CD14-positive monocyte (primary cell): ENCODE measurements at regions not wholly inside any gene's neighbourhood (a gene's known extent, or its start where the extent isn't known, plus 50 kb on each side); places are given as distances from the start of the nearest gene placed in this dataset.

Experiments used
- DNase-seq, 3 donors: peaks; one replicate each; pipeline ENCODE4 v3.0.0-alpha.2; 2011 to 2022
- H2AFZ ChIP-seq: 2 replicates; pipeline ENCODE4 v1.6.0; 2012; ENCODE audit warnings: mild to moderate bottlenecking, low read depth, low read length, inconsistent platforms; ENCODE audit not compliant: insufficient read depth, poor library complexity, severe bottlenecking
- H3K27ac ChIP-seq, 2 donors: 1 replicate in 1 of 2; 2 replicates in 1 of 2; pipeline ENCODE4 v1.5.1; 2012 to 2013; ENCODE audit warnings: low read length in 2 of 2, control low read depth in 1 of 2, inconsistent platforms in 1 of 2, low read depth in 1 of 2, mild to moderate bottlenecking in 1 of 2
- H3K27me3 ChIP-seq, 2 donors: one replicate each; pipeline versions ENCODE4 v1.6.0 to v1.6.1; 2011 to 2013; ENCODE audit warnings: low read length in 2 of 2; ENCODE audit not compliant: control insufficient read depth in 2 of 2, insufficient read depth in 2 of 2
- H3K36me3 ChIP-seq, 2 donors: replicated peaks in 1 of 2; 1 replicate in 1 of 2; 2 replicates in 1 of 2; pipeline versions ENCODE4 v1.5.1 to v1.6.1; 2012 to 2013; ENCODE audit warnings: low read length in 2 of 2, control low read depth in 1 of 2, inconsistent platforms in 1 of 2, mild to moderate bottlenecking in 1 of 2; ENCODE audit not compliant: insufficient read depth in 2 of 2, control insufficient read depth in 1 of 2
- H3K4me1 ChIP-seq, 2 donors: 1 replicate in 1 of 2; 2 replicates in 1 of 2; pipeline versions ENCODE4 v1.5.1 to v1.6.1; 2012 to 2013; ENCODE audit warnings: low read length in 2 of 2, control low read depth in 1 of 2, inconsistent platforms in 1 of 2, mild to moderate bottlenecking in 1 of 2, moderate library complexity in 1 of 2; ENCODE audit not compliant: insufficient read depth in 2 of 2, control insufficient read depth in 1 of 2
- H3K4me2 ChIP-seq: replicated peaks from 2 replicates; pipeline ENCODE3; 2012; ENCODE audit warnings: low read length, moderate library complexity, mild to moderate bottlenecking; ENCODE audit not compliant: poor library complexity, severe bottlenecking; ENCODE audit errors: extremely low read depth
- H3K4me3 ChIP-seq, 3 experiments: fragments of 200-600 bp in 1 of 3; sonication (generic) in 1 of 3; replicated peaks in 1 of 3; 1 replicate in 2 of 3; 2 replicates in 1 of 3; pipeline ENCODE4 v1.5.1; 2011 to 2013; ENCODE audit warnings: low read length in 3 of 3, mild to moderate bottlenecking in 3 of 3, control low read depth in 2 of 3, low read depth in 2 of 3, inconsistent platforms in 1 of 3, moderate library complexity in 1 of 3
- H3K79me2 ChIP-seq: 2 replicates; pipeline ENCODE4 v1.6.0; 2012; ENCODE audit warnings: mild to moderate bottlenecking, control low read depth, inconsistent platforms, low read length, moderate library complexity; ENCODE audit not compliant: insufficient read depth
- H3K9ac ChIP-seq: 2 replicates; pipeline ENCODE4 v1.6.0; 2017; ENCODE audit warnings: low read length, mild to moderate bottlenecking; ENCODE audit not compliant: insufficient read depth, poor library complexity, severe bottlenecking
- H3K9me3 ChIP-seq, 2 donors: replicated peaks in 1 of 2; 1 replicate in 1 of 2; 2 replicates in 1 of 2; pipeline versions ENCODE4 v1.5.1 to v1.6.1; 2012 to 2013; ENCODE audit warnings: low read length in 2 of 2, control low read depth in 1 of 2; ENCODE audit not compliant: control insufficient read depth in 1 of 2, insufficient read depth in 1 of 2
- H4K20me1 ChIP-seq: 2 replicates; pipeline ENCODE4 v1.6.0; 2012; ENCODE audit warnings: mild to moderate bottlenecking, low read length, control low read depth, moderate library complexity; ENCODE audit not compliant: insufficient read depth
- H3K27ac Mint-ChIP-seq, 7 donors: one replicate each; pipeline ENCODE4 v1.8.0; 2020; ENCODE audit warnings: mild to moderate bottlenecking in 7 of 7, mixed read lengths in 7 of 7, moderate library complexity in 6 of 7, inconsistent platforms in 2 of 7
- H3K27me3 Mint-ChIP-seq, 3 donors: one replicate each; pipeline ENCODE4 v1.8.0; 2021 to 2022; ENCODE audit warnings: low read depth in 3 of 3, mild to moderate bottlenecking in 3 of 3, mixed read lengths in 3 of 3, moderate library complexity in 3 of 3, inconsistent platforms in 1 of 3
- H3K36me3 Mint-ChIP-seq, 2 donors: one replicate each; pipeline ENCODE4 v1.8.0; 2020; ENCODE audit warnings: mixed read lengths in 2 of 2, inconsistent platforms in 1 of 2, mild to moderate bottlenecking in 1 of 2
- H3K4me1 Mint-ChIP-seq: one replicate; pipeline ENCODE4 v1.8.0; 2020; ENCODE audit warnings: mild to moderate bottlenecking, mixed read lengths
- H3K4me3 Mint-ChIP-seq, 2 donors: one replicate each; pipeline ENCODE4 v1.8.0; 2020; ENCODE audit warnings: mild to moderate bottlenecking in 2 of 2, mixed read lengths in 2 of 2, moderate library complexity in 1 of 2
- H3K9me3 Mint-ChIP-seq, 7 donors: one replicate each; pipeline ENCODE4 v1.8.0; 2020 to 2022; ENCODE audit warnings: mixed read lengths in 7 of 7, mild to moderate bottlenecking in 6 of 7, moderate library complexity in 6 of 7, inconsistent platforms in 2 of 7
- WGBS: methylation state at CpG from one replicate; pipeline ENCODE4 v1.1.5; 2013; ENCODE audit warnings: missing lambda C conversion rate; ENCODE audit not compliant: insufficient coverage; 5-methylcytosine and 5-hydroxymethylcytosine counted together
- intact Hi-C, 2 donors: fragments of 100-400 bp; cut with micrococcal nuclease; formaldehyde crosslinking; loops; one replicate each; pipeline versions ENCODE4 v1.15.0 to v1.15.1; 2023
- TF ChIP-seq, protein P1 (sequence below): fragments of 200-600 bp; IDR thresholded peaks from one replicate; pipeline ENCODE4 v1.8.0; 2022; ENCODE audit warnings: antibody characterized with exemption, mild to moderate bottlenecking

- intact Hi-C loops, result no loop called here
- Mint-ChIP-seq H3K36me3 (no peaks in the 10 kb centered on the region), H3K4me3 (no peak overlapping the region), H3K4me1 (no peaks in the 10 kb centered on the region), H3K27me3 (no peaks in the 10 kb centered on the region), H3K9me3 (peaks cover 0 to 11% (median 7%) of the 10 kb centered on the region in 7 donors), H3K27ac (peak overlapping the region in 1 of 7 donors; percentile 13)
- H3K4me2 ChIP-seq, result no peak overlapping the region
- H3K9ac ChIP-seq, result no peak overlapping the region
- H3K27me3 ChIP-seq, result no peaks in the 10 kb centered on the region
- no peaks in the 10 kb centered on the region for H3K79me2 ChIP-seq
- H2AFZ ChIP-seq, result no peak overlapping the region
- H3K4me1 ChIP-seq, result no peaks in the 10 kb centered on the region
- H3K9me3 ChIP-seq, result peaks cover 0 to 10% of the 10 kb centered on the region in 2 donors
- 92% methylated on average over 14 of the region's 18 CpGs for WGBS
- DNase-seq, result no peak
- TF ChIP-seq, protein P1, sequence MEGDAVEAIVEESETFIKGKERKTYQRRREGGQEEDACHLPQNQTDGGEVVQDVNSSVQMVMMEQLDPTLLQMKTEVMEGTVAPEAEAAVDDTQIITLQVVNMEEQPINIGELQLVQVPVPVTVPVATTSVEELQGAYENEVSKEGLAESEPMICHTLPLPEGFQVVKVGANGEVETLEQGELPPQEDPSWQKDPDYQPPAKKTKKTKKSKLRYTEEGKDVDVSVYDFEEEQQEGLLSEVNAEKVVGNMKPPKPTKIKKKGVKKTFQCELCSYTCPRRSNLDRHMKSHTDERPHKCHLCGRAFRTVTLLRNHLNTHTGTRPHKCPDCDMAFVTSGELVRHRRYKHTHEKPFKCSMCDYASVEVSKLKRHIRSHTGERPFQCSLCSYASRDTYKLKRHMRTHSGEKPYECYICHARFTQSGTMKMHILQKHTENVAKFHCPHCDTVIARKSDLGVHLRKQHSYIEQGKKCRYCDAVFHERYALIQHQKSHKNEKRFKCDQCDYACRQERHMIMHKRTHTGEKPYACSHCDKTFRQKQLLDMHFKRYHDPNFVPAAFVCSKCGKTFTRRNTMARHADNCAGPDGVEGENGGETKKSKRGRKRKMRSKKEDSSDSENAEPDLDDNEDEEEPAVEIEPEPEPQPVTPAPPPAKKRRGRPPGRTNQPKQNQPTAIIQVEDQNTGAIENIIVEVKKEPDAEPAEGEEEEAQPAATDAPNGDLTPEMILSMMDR, result no peak
- no peaks in the 10 kb centered on the region for H3K36me3 ChIP-seq
- no peaks in the 10 kb centered on the region for H4K20me1 ChIP-seq
- no peak overlapping the region for H3K27ac ChIP-seq
- no peak overlapping the region for H3K4me3 ChIP-seq
These were observed 324.8 kb upstream of the C1orf174 start for GRCh38 chr1:4224684-4225467.

DNA sequence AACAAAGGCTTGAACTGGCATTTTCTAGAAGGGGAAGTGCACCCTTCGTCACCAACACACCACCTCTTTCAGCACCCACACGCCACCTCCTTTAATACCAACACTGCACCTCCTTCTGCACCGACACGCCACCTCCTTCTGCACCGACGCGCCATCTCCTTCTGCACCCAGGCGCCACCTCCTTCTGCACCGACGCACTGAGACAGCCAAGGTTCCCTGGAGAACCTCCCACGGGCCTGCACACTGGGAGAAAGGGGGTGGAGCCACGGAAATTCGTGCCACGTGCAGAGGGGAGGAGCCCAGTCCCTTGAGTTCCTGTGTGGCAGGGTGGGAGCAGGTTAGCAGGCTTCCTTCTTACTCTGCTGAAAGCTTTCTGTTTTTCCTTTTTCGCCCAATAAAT lies 327.9 kb upstream of the C1orf174 start:
- H3K4me3 ChIP-seq, result no peak overlapping the region
- H3K36me3 ChIP-seq, result no peaks in the 10 kb centered on the region
- no peaks in the 10 kb centered on the region for H3K79me2 ChIP-seq
- no peak overlapping the region for H2AFZ ChIP-seq
- H3K9ac ChIP-seq, result no peak overlapping the region
- peak overlapping the region in 1 of 7 donors; percentile 12 for H3K27ac Mint-ChIP-seq
- H3K27me3 Mint-ChIP-seq, result no peaks in the 10 kb centered on the region
- no peak for DNase-seq
- peaks cover 0 to 13% of the 10 kb centered on the region in 2 donors for H3K9me3 ChIP-seq
- no peaks in the 10 kb centered on the region for H3K36me3 Mint-ChIP-seq
- TF ChIP-seq, protein P1, result no peak
- H3K4me1 Mint-ChIP-seq, result no peaks in the 10 kb centered on the region
- no peaks in the 10 kb centered on the region for H4K20me1 ChIP-seq
- peaks cover 3 to 17% (median 8%) of the 10 kb centered on the region in 7 donors for H3K9me3 Mint-ChIP-seq
- intact Hi-C loops, result no loop called here
- H3K4me3 Mint-ChIP-seq, result no peak overlapping the region
- no peak overlapping the region for H3K27ac ChIP-seq
- H3K27me3 ChIP-seq, result no peaks in the 10 kb centered on the region
- WGBS, result 95% methylated on average over 9 of the region's 15 CpGs
- H3K4me2 ChIP-seq, result no peak overlapping the region
- no peaks in the 10 kb centered on the region for H3K4me1 ChIP-seq
